CD4-positive, alpha-beta memory T cell (primary cell): ENCODE measurements at regions not wholly inside any gene's neighbourhood (a gene's known extent, or its start where the extent isn't known, plus 50 kb on each side); places are given as distances from the start of the nearest gene placed in this dataset.

Experiments
- CTCF ChIA-PET: fragments of 350-600 bp; sonication (Branson Sonifier 250); formaldehyde crosslinking; loops from one replicate; lab custom pipeline; 2021; ENCODE audit warnings: inconsistent platforms; ENCODE audit not compliant: partially characterized antibody; lab: Charles Lee
- POLR2A ChIA-PET: fragments of 350-600 bp; sonication (Branson Sonifier 250); formaldehyde crosslinking; loops from one replicate; lab custom pipeline; 2021; ENCODE audit not compliant: partially characterized antibody; lab: Charles Lee
- DNase-seq, 5 donors: peaks; one replicate each; pipeline versions ENCODE4 v3.0.0 to v3.0.0-alpha.2; 2020 to 2022; ENCODE audit warnings: mixed read lengths in 1 of 5
- H3K27ac ChIP-seq: one replicate; pipeline ENCODE4 v1.7.0; 2013; ENCODE audit warnings: low read depth, low read length
- H3K27me3 ChIP-seq: 2 replicates; pipeline ENCODE4 v1.7.0; 2013; ENCODE audit warnings: mild to moderate bottlenecking, low read length, moderate library complexity; ENCODE audit not compliant: insufficient read depth
- H3K36me3 ChIP-seq: 2 replicates; pipeline ENCODE4 v1.7.0; 2013; ENCODE audit warnings: mild to moderate bottlenecking, low read length, moderate library complexity; ENCODE audit not compliant: insufficient read depth
- H3K4me1 ChIP-seq: 2 replicates; pipeline ENCODE4 v1.7.0; 2013; ENCODE audit warnings: mild to moderate bottlenecking, low read length, moderate library complexity; ENCODE audit not compliant: insufficient read depth
- H3K4me3 ChIP-seq, 2 donors: one replicate each; pipeline ENCODE4 v1.7.0; 2013; ENCODE audit warnings: low read length in 2 of 2, mild to moderate bottlenecking in 1 of 2
- H3K9me3 ChIP-seq, 2 donors: one replicate each; pipeline ENCODE4 v1.7.0; 2013; ENCODE audit warnings: low read length in 2 of 2, control low read depth in 1 of 2; ENCODE audit not compliant: control insufficient read depth in 1 of 2
- H3K27ac Mint-ChIP-seq, 7 donors: one replicate each; pipeline ENCODE4 v1.8.0; 2020 to 2021; ENCODE audit warnings: mixed read lengths in 7 of 7, mild to moderate bottlenecking in 6 of 7, inconsistent platforms in 3 of 7, moderate library complexity in 3 of 7
- H3K27me3 Mint-ChIP-seq, 2 donors: one replicate each; pipeline ENCODE4 v1.8.0; 2020 to 2021; ENCODE audit warnings: mixed read lengths in 2 of 2
- H3K36me3 Mint-ChIP-seq, 2 donors: one replicate each; pipeline ENCODE4 v1.8.0; 2020 to 2021; ENCODE audit warnings: mixed read lengths in 2 of 2, inconsistent platforms in 1 of 2, mild to moderate bottlenecking in 1 of 2
- H3K4me1 Mint-ChIP-seq, 4 donors: one replicate each; pipeline ENCODE4 v1.8.0; 2020 to 2021; ENCODE audit warnings: mixed read lengths in 4 of 4, mild to moderate bottlenecking in 1 of 4
- H3K4me3 Mint-ChIP-seq, 8 donors: one replicate each; pipeline ENCODE4 v1.8.0; 2020 to 2021; ENCODE audit warnings: mixed read lengths in 8 of 8, mild to moderate bottlenecking in 7 of 8, moderate library complexity in 6 of 8, inconsistent platforms in 3 of 8
- H3K9me3 Mint-ChIP-seq, 8 donors: one replicate each; pipeline ENCODE4 v1.8.0; 2020 to 2021; ENCODE audit warnings: mixed read lengths in 8 of 8, mild to moderate bottlenecking in 5 of 8, inconsistent platforms in 3 of 8, moderate library complexity in 1 of 8
- intact Hi-C: fragments of 100-400 bp; cut with micrococcal nuclease; formaldehyde crosslinking; loops from one replicate; pipeline ENCODE4 v1.15.1; 2023

GRCh38 chr12:89943463-89943862 lies 234.8 kb upstream of the ATP2B1 start:
- Mint-ChIP-seq H3K9me3 (peaks cover 0 to 5% (median 0%) of the 10 kb centered on the region in 8 donors), H3K27me3 (no peaks in the 10 kb centered on the region), H3K4me3 (no peak overlapping the region), H3K36me3 (no peaks in the 10 kb centered on the region), H3K27ac (peak overlapping the region; percentile 2 to 97 (median 87)), H3K4me1 (peaks cover 37 to 58% (median 47%) of the 10 kb centered on the region in 4 donors)
- CTCF ChIA-PET, result no interaction called here
- intact Hi-C loops, result no loop called here
- Histone ChIP-seq H3K27me3 (no peaks in the 10 kb centered on the region), H3K27ac (peak overlapping the region; percentile 41), H3K36me3 (no peaks in the 10 kb centered on the region), H3K4me3 (no peak overlapping the region), H3K4me1 (peaks cover 38% of the 10 kb centered on the region), H3K9me3 (no peaks in the 10 kb centered on the region)
- DNase-seq, result no peak
- POLR2A ChIA-PET, result interaction anchor here (1.2 to 4.7 kb wide), 4 partner anchors 24 to 234 kb away, joined by 4 to 32 read pairs (median 12); partner anchors contain the start of gene ATP2B1

- intact Hi-C loops, result no loop called here
- H3K9me3 Mint-ChIP-seq, result peaks cover 0 to 5% (median 0%) of the 10 kb centered on the region in 8 donors
- H3K9me3 ChIP-seq, result no peaks in the 10 kb centered on the region
- DNase-seq, result no peak
- no peaks in the 10 kb centered on the region for H3K27me3 Mint-ChIP-seq
- H3K4me1 ChIP-seq, result peaks cover 25% of the 10 kb centered on the region
- peaks cover 24 to 40% (median 33%) of the 10 kb centered on the region in 4 donors for H3K4me1 Mint-ChIP-seq
- ChIA-PET POLR2A (interaction anchor here (1.3 to 4.7 kb wide), 2 partner anchors 9 to 77 kb away, joined by 3 to 32 read pairs; no protein-coding TSS in a partner anchor), CTCF (interaction anchor here (0.9 kb wide), 1 partner anchor 72 kb away, joined by 3 read pairs; no protein-coding TSS in a partner anchor)
- H3K36me3 Mint-ChIP-seq, result no peaks in the 10 kb centered on the region
- H3K36me3 ChIP-seq, result no peaks in the 10 kb centered on the region
- H3K27ac Mint-ChIP-seq, result peak overlapping the region in 3 of 7 donors; percentile 5 to 79 (median 74)
- no peak overlapping the region for H3K27ac ChIP-seq
- no peak overlapping the region for H3K4me3 ChIP-seq
- H3K27me3 ChIP-seq, result no peaks in the 10 kb centered on the region
- no peak overlapping the region for H3K4me3 Mint-ChIP-seq
Measured at GRCh38 chr12:89941436-89941835, 232.8 kb upstream of the ATP2B1 start.

GRCh38 chr12:89939522-89940215 lies 231.0 kb upstream of the ATP2B1 start:
- Histone ChIP-seq H3K4me3 (no peak overlapping the region), H3K27me3 (no peaks in the 10 kb centered on the region), H3K27ac (no peak overlapping the region), H3K36me3 (no peaks in the 10 kb centered on the region), H3K9me3 (no peaks in the 10 kb centered on the region), H3K4me1 (peaks cover 30% of the 10 kb centered on the region)
- no peaks in the 10 kb centered on the region for H3K36me3 Mint-ChIP-seq
- peak overlapping the region in 4 of 7 donors; percentile 10 to 57 (median 50) for H3K27ac Mint-ChIP-seq
- ChIA-PET POLR2A (no interaction called here), CTCF (no interaction called here)
- no peak overlapping the region for H3K4me3 Mint-ChIP-seq
- intact Hi-C loops, result no loop called here
- H3K9me3 Mint-ChIP-seq, result peaks cover 0 to 5% (median 0%) of the 10 kb centered on the region in 8 donors
- no peaks in the 10 kb centered on the region for H3K27me3 Mint-ChIP-seq
- no peak for DNase-seq
- peaks cover 28 to 44% (median 36%) of the 10 kb centered on the region in 4 donors for H3K4me1 Mint-ChIP-seq

- POLR2A ChIA-PET, result interaction anchor here (1.5 kb wide), 1 partner anchor 13 kb away, joined by 6 read pairs; no protein-coding TSS in a partner anchor
- peaks cover 24 to 46% (median 35%) of the 10 kb centered on the region in 4 donors for H3K4me1 Mint-ChIP-seq
Measured at GRCh38 chr12:89936631-89937030, 228.0 kb upstream of the ATP2B1 start.

GRCh38 chr12:89935850-89936249 lies 227.2 kb upstream of the ATP2B1 start:
- H3K4me3 Mint-ChIP-seq, result peak overlapping the region in 3 of 8 donors; percentile 15 to 36 (median 28)
- H3K27ac Mint-ChIP-seq, result peak overlapping the region; percentile 49 to 81 (median 65)
- Histone ChIP-seq H3K36me3 (no peaks in the 10 kb centered on the region), H3K27ac (no peak overlapping the region), H3K27me3 (no peaks in the 10 kb centered on the region), H3K4me1 (peaks cover 28% of the 10 kb centered on the region), H3K4me3 (no peak overlapping the region), H3K9me3 (no peaks in the 10 kb centered on the region)
- CTCF ChIA-PET, result interaction anchor here (1.4 kb wide), 1 partner anchor 51 kb away, joined by 3 read pairs; no protein-coding TSS in a partner anchor
- intact Hi-C loops, result no loop called here
- no peak for DNase-seq
- H3K36me3 Mint-ChIP-seq, result no peaks in the 10 kb centered on the region
- peaks cover 20 to 38% (median 28%) of the 10 kb centered on the region in 4 donors for H3K4me1 Mint-ChIP-seq
- POLR2A ChIA-PET, result interaction anchor here (1.4 kb wide), 1 partner anchor 8 kb away, joined by 5 read pairs; no protein-coding TSS in a partner anchor
- no peaks in the 10 kb centered on the region for H3K27me3 Mint-ChIP-seq
- peaks cover 0 to 1% (median 0%) of the 10 kb centered on the region in 8 donors for H3K9me3 Mint-ChIP-seq

More at GRCh38 chr12:89936631-89937030, 228.0 kb upstream of the ATP2B1 start:
- no peaks in the 10 kb centered on the region for H3K36me3 ChIP-seq
- H3K4me3 ChIP-seq, result no peak overlapping the region
- H3K4me3 Mint-ChIP-seq, result no peak overlapping the region
- DNase-seq, result no peak
- no peak overlapping the region for H3K27ac ChIP-seq
- peaks cover 30% of the 10 kb centered on the region for H3K4me1 ChIP-seq
- H3K36me3 Mint-ChIP-seq, result no peaks in the 10 kb centered on the region
- H3K9me3 ChIP-seq, result no peaks in the 10 kb centered on the region
- H3K27ac Mint-ChIP-seq, result peak overlapping the region in 4 of 7 donors; percentile 35 to 80 (median 60)
- no peaks in the 10 kb centered on the region for H3K27me3 ChIP-seq
- intact Hi-C loops, result no loop called here
- H3K9me3 Mint-ChIP-seq, result peaks cover 0 to 3% (median 0%) of the 10 kb centered on the region in 8 donors
- no peaks in the 10 kb centered on the region for H3K27me3 Mint-ChIP-seq
- CTCF ChIA-PET, result no interaction called here

- Histone ChIP-seq H3K36me3 (no peaks in the 10 kb centered on the region), H3K4me1 (peaks cover 26% of the 10 kb centered on the region), H3K27ac (no peak overlapping the region), H3K4me3 (no peak overlapping the region), H3K27me3 (no peaks in the 10 kb centered on the region), H3K9me3 (no peaks in the 10 kb centered on the region)
- no peaks in the 10 kb centered on the region for H3K36me3 Mint-ChIP-seq
- no peak for DNase-seq
- H3K4me1 Mint-ChIP-seq, result peaks cover 20 to 35% (median 27%) of the 10 kb centered on the region in 4 donors
- ChIA-PET POLR2A (interaction anchor here (1.2 kb wide), 1 partner anchor 15 kb away, joined by 5 read pairs; no protein-coding TSS in a partner anchor), CTCF (no interaction called here)
- H3K27me3 Mint-ChIP-seq, result no peaks in the 10 kb centered on the region
- no peaks in the 10 kb centered on the region for H3K9me3 Mint-ChIP-seq
- intact Hi-C loops, result no loop called here
- no peak overlapping the region for H3K4me3 Mint-ChIP-seq
- peak overlapping the region in 3 of 7 donors; percentile 1 to 44 (median 44) for H3K27ac Mint-ChIP-seq
Measured at GRCh38 chr12:89933911-89934310, 225.3 kb upstream of the ATP2B1 start.

- ChIA-PET CTCF (no interaction called here), POLR2A (no interaction called here)
- H3K27ac ChIP-seq, result no peak overlapping the region
- intact Hi-C loops, result no loop called here
- no peak overlapping the region for H3K4me3 ChIP-seq
- no peak for DNase-seq
- peak overlapping the region in 1 of 8 donors; percentile 18 for H3K4me3 Mint-ChIP-seq
- no peaks in the 10 kb centered on the region for H3K27me3 ChIP-seq
- H3K9me3 ChIP-seq, result no peaks in the 10 kb centered on the region
- no peaks in the 10 kb centered on the region for H3K36me3 Mint-ChIP-seq
- H3K36me3 ChIP-seq, result no peaks in the 10 kb centered on the region
- no peaks in the 10 kb centered on the region for H3K9me3 Mint-ChIP-seq
- H3K4me1 ChIP-seq, result peaks cover 26% of the 10 kb centered on the region
- no peaks in the 10 kb centered on the region for H3K27me3 Mint-ChIP-seq
- peaks cover 20 to 35% (median 27%) of the 10 kb centered on the region in 4 donors for H3K4me1 Mint-ChIP-seq
- H3K27ac Mint-ChIP-seq, result peak overlapping the region in 5 of 7 donors; percentile 2 to 67 (median 19)
Measured at GRCh38 chr12:89932954-89933353, 224.3 kb upstream of the ATP2B1 start.
